ENCODE measurements at regions not wholly inside any gene's neighbourhood (a gene's known extent, or its start where the extent isn't known, plus 50 kb on each side); places are given as distances from the start of the nearest gene placed in this dataset.

DNA sequence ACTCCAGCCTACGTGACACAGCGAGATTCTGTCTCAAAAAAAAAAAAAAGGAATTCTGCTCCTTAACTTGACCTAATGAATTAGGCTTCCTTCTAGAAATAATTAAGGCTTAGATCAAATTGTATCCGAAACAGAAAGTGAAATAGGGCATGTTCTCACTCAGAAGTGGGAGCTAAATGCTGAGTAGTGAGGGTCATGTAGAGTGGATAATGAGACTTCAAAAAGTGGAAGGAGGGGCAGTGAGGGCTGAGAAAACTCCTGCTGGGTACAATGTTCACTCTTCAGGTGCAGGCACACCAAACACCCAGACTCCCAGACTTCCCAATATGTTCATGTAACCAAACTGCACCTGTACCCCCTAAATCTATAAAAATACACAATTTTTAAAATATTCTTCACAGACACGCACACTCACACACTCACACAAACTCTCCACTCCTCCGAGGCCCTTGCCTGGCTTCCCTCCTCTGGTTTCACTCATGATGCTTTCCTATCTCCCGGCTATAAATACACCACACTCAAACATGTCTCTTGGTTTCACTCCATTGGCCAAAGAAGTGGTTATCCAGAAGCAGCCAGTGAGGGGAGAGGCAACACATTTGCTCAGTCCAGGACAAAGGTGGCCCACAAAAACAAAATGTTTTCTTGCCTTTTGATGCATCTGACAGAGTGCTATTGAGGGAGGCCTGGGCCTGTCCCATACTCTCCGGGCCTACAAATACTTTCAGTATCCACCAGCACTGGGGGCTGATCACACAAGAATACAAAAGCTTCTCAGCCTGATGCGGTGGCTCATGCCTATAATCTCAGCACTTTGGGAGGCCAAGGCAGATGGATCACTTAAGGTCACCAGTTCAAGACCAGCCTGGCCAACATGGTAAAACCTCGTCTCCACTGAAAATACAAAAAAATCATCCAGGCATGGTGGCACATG is 249.2 kb downstream of the TOMM20 start (continued):
- TF ChIP-seq, protein P1, sequence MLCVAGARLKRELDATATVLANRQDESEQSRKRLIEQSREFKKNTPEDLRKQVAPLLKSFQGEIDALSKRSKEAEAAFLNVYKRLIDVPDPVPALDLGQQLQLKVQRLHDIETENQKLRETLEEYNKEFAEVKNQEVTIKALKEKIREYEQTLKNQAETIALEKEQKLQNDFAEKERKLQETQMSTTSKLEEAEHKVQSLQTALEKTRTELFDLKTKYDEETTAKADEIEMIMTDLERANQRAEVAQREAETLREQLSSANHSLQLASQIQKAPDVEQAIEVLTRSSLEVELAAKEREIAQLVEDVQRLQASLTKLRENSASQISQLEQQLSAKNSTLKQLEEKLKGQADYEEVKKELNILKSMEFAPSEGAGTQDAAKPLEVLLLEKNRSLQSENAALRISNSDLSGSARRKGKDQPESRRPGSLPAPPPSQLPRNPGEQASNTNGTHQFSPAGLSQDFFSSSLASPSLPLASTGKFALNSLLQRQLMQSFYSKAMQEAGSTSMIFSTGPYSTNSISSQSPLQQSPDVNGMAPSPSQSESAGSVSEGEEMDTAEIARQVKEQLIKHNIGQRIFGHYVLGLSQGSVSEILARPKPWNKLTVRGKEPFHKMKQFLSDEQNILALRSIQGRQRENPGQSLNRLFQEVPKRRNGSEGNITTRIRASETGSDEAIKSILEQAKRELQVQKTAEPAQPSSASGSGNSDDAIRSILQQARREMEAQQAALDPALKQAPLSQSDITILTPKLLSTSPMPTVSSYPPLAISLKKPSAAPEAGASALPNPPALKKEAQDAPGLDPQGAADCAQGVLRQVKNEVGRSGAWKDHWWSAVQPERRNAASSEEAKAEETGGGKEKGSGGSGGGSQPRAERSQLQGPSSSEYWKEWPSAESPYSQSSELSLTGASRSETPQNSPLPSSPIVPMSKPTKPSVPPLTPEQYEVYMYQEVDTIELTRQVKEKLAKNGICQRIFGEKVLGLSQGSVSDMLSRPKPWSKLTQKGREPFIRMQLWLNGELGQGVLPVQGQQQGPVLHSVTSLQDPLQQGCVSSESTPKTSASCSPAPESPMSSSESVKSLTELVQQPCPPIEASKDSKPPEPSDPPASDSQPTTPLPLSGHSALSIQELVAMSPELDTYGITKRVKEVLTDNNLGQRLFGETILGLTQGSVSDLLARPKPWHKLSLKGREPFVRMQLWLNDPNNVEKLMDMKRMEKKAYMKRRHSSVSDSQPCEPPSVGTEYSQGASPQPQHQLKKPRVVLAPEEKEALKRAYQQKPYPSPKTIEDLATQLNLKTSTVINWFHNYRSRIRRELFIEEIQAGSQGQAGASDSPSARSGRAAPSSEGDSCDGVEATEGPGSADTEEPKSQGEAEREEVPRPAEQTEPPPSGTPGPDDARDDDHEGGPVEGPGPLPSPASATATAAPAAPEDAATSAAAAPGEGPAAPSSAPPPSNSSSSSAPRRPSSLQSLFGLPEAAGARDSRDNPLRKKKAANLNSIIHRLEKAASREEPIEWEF (CRISPR knock-in tag; IDR thresholded peaks at IDR 0.05): no peak
- TF ChIP-seq MEF2A (IDR thresholded peaks at IDR 0.05; ENCODE audit: control insufficient read depth, low read depth, low read length) (peak; percentile 40; the same call in 1 of the 2 replicates), TEAD2 (tag; IDR thresholded peaks at IDR 0.05) (no peak), KLF6 (CRISPR knock-in tag; IDR thresholded peaks at IDR 0.05; ENCODE audit: borderline replicate concordance) (no peak), KDM4B (IDR thresholded peaks at IDR 0.05; ENCODE audit: borderline replicate concordance in 2 of 2, low read depth in 1 of 2) (no peak), HMGN3 (IDR thresholded peaks at IDR 0.05; ENCODE audit: borderline replicate concordance, extremely low read depth, insufficient read length, low read depth, low read length) (no peak), FOXA3 (CRISPR knock-in tag; conservative IDR thresholded peaks at IDR 0.05 in 1 of 2, IDR thresholded peaks at IDR 0.05 in 1 of 2) (no peak), HCFC1 (IDR thresholded peaks at IDR 0.05; ENCODE audit: low read depth, low read length) (no peak), POLR2B (IDR thresholded peaks at IDR 0.05; ENCODE audit: low read depth, partially characterized antibody) (no peak), SP2 (IDR thresholded peaks at IDR 0.05; ENCODE audit: extremely low read depth, low read depth, low read length, poor library complexity, severe bottlenecking) (no peak), FOSL1 (tag; conservative IDR thresholded peaks at IDR 0.05) (no peak), SAP30 (IDR thresholded peaks at IDR 0.05; ENCODE audit: borderline replicate concordance, insufficient read depth, low read depth, low read length, poor library complexity, severe bottlenecking) (no peak)
- TF ChIP-seq, protein P2, sequence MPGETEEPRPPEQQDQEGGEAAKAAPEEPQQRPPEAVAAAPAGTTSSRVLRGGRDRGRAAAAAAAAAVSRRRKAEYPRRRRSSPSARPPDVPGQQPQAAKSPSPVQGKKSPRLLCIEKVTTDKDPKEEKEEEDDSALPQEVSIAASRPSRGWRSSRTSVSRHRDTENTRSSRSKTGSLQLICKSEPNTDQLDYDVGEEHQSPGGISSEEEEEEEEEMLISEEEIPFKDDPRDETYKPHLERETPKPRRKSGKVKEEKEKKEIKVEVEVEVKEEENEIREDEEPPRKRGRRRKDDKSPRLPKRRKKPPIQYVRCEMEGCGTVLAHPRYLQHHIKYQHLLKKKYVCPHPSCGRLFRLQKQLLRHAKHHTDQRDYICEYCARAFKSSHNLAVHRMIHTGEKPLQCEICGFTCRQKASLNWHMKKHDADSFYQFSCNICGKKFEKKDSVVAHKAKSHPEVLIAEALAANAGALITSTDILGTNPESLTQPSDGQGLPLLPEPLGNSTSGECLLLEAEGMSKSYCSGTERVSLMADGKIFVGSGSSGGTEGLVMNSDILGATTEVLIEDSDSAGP (CRISPR knock-in tag; IDR thresholded peaks at IDR 0.05): no peak
- TF ChIP-seq, protein P3, sequence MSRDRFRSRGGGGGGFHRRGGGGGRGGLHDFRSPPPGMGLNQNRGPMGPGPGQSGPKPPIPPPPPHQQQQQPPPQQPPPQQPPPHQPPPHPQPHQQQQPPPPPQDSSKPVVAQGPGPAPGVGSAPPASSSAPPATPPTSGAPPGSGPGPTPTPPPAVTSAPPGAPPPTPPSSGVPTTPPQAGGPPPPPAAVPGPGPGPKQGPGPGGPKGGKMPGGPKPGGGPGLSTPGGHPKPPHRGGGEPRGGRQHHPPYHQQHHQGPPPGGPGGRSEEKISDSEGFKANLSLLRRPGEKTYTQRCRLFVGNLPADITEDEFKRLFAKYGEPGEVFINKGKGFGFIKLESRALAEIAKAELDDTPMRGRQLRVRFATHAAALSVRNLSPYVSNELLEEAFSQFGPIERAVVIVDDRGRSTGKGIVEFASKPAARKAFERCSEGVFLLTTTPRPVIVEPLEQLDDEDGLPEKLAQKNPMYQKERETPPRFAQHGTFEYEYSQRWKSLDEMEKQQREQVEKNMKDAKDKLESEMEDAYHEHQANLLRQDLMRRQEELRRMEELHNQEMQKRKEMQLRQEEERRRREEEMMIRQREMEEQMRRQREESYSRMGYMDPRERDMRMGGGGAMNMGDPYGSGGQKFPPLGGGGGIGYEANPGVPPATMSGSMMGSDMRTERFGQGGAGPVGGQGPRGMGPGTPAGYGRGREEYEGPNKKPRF (IDR thresholded peaks at IDR 0.05; ENCODE audit: low read depth, low read length): no peak
- TF ChIP-seq, protein P4, sequence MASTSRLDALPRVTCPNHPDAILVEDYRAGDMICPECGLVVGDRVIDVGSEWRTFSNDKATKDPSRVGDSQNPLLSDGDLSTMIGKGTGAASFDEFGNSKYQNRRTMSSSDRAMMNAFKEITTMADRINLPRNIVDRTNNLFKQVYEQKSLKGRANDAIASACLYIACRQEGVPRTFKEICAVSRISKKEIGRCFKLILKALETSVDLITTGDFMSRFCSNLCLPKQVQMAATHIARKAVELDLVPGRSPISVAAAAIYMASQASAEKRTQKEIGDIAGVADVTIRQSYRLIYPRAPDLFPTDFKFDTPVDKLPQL (IDR thresholded peaks at IDR 0.05; ENCODE audit: extremely low read depth, insufficient read length): no peak

Data from K562 (cell line).